GM19395 (cell line): ENCODE measurements at regions not wholly inside any gene's neighbourhood (a gene's known extent, or its start where the extent isn't known, plus 50 kb on each side); places are given as distances from the start of the nearest gene placed in this dataset.

Source experiments
- ATAC-seq: cut with Tn5 transposase; IDR thresholded peaks from one replicate; pipeline ENCODE4 v1.9.1; 2021; ENCODE audit warnings: mild to moderate bottlenecking, moderate library complexity; ENCODE audit not compliant: unreplicated experiment

DNA sequence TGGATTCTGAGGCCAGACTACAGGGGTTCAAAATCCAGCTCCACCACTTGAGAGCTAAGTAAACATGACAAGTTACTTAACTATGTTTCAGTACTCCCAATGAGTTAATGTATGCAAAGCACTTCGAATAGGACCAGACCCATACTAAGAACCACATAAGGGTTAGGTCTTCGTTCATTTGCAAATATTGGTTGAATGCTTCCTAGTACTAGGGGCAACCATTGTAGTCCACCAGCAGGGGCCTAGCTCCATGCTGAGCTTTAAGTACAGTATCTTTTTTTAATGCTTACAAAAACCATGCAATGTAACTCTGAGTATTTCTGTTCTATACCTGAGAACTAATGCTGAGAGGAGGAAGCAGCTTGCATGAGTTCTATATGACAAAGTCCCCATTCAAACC, 80.4 kb upstream of the PDE1C start:
- no peak for ATAC-seq

DNA sequence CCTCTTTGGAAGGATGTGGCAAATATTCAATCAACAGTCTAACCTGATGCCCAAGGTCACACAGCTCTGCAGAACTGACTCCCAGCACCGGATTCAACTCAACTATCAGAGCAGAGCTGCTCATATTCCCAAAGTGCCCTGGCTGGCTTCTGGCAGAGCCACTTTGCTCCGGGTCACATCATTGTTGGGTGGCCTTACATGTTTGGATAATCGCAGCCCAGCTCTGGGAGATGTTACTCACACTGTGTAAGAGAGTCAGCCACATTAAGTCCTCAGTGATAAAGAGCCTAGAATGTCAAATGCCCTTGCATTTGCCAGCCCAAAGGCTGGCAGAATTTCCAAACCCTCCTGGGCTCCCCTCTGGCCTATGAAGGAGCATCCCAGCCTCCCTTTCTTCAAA, 79.8 kb upstream of the PDE1C start:
- ATAC-seq, result no peak

DNA sequence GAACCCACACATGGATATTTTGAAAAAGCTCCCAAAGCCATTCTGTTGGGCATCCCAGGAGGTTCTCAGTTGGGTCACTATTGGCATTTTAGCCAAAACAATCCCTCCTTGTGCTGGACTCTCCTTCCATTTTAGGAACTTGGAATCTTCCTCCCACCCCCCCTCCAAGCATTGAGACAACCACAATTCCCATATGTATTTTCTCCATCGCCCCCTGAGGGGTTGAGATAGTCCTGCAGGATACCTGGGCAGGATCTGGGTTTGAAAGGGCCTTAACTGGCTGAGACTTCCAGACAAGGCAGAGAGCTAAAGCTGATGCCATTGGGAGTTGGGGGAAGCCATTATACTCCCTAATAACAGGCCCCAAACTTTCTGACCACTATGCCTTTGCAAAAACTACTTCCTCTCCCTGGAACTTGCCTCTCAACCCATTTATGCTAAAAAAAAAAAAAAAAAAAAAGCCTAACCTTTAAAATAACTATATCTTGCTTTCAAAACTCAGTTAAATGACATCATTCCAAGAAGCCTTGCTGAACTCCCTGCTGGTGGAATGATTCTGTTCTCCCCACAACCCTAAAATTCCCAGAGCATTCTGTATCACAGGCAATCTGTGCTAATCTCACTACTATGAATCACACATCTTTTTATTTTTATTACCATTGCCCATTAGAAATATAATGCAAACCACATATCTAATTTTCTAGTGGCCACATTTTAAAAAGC, 77.5 kb upstream of the PDE1C start:
- ATAC-seq, result no peak

DNA sequence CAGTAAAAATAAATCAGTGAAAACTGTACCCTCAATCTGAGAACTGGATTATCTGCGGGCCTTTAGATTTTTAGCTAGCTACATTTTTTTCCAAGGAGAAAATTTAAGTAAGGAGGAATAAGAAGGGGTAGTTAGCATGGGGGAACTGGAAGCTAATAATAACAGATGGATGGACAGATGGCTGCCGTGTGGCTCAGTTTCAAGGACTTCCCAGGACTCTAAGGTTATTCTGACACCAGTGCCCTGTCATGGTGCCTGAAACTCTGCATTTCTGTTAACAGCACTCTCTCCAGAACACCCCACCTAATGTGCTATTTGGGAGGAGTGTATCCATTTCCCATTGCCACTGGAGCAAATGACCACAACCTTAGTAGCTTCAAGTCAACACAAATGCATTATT, 75.7 kb upstream of the PDE1C start:
- no peak for ATAC-seq

DNA sequence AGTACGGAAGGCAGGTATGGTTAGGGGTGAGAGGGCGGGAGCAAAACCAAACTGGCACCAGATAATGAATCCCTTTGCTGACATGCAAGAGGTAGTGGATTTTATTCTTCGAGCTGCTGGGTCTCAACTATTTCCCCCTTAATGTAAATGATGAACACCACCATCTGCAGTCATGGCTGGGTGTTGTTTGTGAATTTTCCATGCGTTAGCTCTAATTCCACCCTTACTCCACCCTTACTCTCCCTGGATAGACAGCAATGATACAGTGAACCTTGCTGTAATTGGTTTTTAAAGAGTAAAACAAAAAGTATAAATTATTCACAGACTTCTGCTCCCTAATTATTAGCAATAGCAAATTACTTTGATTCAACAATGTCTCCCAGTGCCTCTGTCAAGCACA, 74.5 kb upstream of the PDE1C start:
- ATAC-seq, result no peak

DNA sequence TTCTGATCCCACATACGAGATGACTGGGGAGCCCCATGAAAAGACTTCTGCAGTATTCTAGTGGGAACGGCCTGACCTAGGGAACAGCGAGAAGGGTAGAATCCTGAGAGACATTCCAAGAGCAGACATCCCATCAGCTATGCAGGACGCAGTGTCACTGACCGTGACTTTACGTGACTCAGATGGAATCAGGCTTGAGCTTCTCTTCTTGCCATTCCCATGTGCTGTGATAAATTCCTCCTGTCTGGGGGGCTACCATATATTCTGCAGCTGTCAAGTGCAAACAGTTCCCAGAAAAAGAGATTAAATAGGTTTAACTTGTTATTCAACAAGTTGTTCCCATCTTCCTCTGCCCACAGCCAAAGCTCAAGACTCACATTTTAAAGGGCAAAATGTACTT, 73.1 kb upstream of the PDE1C start:
- ATAC-seq, result no peak

DNA sequence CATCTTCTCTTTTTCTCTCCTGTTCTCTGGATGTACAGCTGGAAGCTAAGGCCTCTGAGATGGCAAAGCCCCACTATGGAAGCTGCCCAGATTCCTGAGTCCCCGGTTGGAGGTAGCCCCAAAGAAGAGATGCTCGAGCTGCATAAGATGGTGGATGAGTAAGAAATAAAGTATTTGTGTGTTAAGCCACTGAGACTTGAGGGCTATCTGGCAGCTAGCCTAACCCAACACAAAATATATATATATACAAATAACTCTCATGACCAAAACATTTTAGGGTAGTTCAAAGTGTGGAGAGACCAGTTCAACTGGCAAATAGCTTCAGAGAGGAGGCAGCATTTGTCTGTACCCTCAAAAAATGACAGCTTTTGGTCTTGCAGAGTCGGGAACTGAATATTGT, 72.4 kb upstream of the PDE1C start:
- ATAC-seq, result no peak

DNA sequence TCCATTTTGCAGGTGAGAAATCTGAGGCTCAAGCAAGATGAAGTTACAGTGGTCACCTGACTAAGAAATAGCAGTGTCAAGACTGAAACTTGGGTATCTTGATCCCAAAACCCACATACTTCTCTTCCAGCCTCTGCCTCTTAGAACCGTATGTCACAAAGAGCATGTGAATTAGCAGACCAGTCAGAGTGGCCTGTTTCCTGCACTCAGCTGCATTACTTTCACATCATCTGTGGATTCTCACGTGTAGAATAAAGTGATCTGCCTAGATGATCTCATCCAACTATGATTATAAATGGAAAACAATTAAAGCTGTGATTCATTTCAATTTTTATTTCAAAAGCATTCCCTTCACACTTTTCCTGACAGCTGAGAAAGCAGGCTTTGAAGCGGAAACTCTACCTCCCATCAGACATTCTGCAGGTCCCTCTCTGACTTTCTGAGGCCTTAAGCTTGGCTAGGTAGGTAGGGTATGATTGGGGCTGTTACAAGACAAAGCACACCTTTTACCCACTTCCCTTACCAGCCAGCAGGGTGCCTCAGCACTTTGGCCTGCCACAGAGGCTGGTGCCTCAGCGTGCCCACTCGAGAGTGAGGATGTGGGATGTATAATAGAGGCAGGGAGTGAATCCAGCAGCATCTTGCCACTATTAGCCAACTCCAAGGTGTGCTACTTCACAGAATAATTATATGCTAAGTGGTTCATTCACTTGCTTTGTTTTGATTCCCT, 70.2 kb upstream of the PDE1C start:
- no peak for ATAC-seq

DNA sequence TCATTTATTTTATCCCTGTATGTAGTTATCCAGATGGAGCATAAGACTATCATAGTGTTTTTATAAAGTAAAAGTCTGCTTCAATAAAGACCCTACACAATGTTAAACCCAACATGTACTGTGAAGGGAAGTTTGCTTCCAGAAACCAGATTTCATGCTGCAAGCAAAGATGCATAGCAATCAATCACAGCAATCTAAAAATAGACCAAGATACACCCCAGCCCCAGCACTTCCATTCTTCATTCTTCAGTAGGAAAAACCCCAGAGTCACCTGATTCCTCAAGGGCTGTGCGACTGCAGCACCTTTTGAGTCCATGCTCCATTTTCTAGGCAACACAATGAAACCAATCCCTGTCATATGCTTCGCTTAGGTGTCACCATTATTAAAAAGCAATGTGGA, 66.9 kb upstream of the PDE1C start:
- no peak for ATAC-seq

DNA sequence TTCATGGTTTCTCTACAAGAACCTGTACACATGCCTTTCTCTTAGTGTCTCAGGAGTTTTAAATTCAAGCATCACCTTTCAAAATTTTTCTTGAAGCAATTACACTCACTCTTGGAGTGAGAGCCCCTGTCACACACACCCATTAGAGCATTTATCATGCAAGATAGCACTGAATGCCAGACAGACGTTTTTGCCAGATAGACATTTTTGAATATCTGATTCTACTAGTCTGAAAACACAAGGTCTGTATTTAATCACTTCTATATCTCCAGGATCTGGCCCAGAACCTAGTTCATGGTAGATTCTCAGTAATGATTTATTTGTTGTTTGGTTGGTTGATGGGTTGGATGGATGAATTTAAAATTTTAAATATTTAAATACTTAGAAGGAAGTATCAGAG, 60.9 kb upstream of the PDE1C start:
- no peak for ATAC-seq

DNA sequence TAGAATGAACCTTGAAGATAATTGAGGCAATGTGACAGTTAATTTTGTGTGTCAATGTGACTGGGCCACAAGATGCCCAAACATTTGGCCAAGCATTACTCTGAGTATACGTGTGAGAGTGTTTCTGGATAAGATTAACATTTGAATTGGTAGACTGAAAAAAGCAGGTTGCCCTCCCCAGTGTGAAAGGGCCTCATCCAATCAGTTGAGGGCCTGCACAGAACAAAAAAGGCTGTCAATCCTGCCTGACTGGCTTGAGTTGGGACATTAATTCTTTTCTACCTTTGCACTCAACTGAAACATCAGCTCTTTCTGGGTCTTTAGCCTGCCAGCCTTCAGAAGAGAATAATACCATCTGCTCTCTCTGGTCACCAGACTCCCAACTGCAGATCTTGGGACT, 56.6 kb upstream of the PDE1C start:
- ATAC-seq, result no peak
